H1 (cell line): ENCODE measurements at regions not wholly inside any gene's neighbourhood (a gene's known extent, or its start where the extent isn't known, plus 50 kb on each side); places are given as distances from the start of the nearest gene placed in this dataset.

ENCODE experiments used
- CTCF ChIA-PET: fragments of 300-600 bp; sonication (Branson Sonifier 250); formaldehyde crosslinking; loops from one replicate; lab custom pipeline; 2021; ENCODE audit not compliant: partially characterized antibody; lab: Charles Lee
- POLR2A ChIA-PET: fragments of 300-600 bp; sonication (Branson Sonifier 250); formaldehyde crosslinking; loops from one replicate; lab custom pipeline; 2021; ENCODE audit warnings: inconsistent platforms; ENCODE audit not compliant: partially characterized antibody; lab: Charles Lee
- DNase-seq, 2 experiments: peaks; one replicate each; pipeline versions ENCODE4 v3.0.0 to v3.0.0-alpha.2; 2010 to 2022; ENCODE audit warnings: low spot score in 2 of 2, low read depth in 1 of 2, mixed read lengths in 1 of 2
- FAIRE-seq: peaks from 2 replicates; lab custom pipeline; 2011; peaks lifted over from hg19 to GRCh38; lab: Jason Lieb, UNC
- H2AFZ ChIP-seq: 2 replicates; pipeline ENCODE4 v1.8.1; 2012; ENCODE audit warnings: low read length, inconsistent platforms
- H2AK5ac ChIP-seq: 2 replicates; pipeline ENCODE4 v1.6.1; 2013; ENCODE audit warnings: low read depth, low read length
- H2BK120ac ChIP-seq: replicated peaks from 2 replicates; pipeline ENCODE3; 2013; ENCODE audit warnings: low read depth, low read length, inconsistent platforms
- H2BK12ac ChIP-seq: 2 replicates; pipeline ENCODE4 v1.6.1; 2013; ENCODE audit warnings: low read depth, low read length
- H2BK15ac ChIP-seq: 2 replicates; pipeline ENCODE4 v1.6.1; 2013; ENCODE audit warnings: low read length
- H2BK20ac ChIP-seq: 2 replicates; pipeline ENCODE4 v1.6.1; 2013; ENCODE audit warnings: low read length
- H2BK5ac ChIP-seq: 2 replicates; pipeline ENCODE4 v1.6.1; 2013; ENCODE audit warnings: low read depth, low read length
- H3K14ac ChIP-seq: 2 replicates; pipeline ENCODE4 v1.6.1; 2013; ENCODE audit warnings: inconsistent platforms; ENCODE audit not compliant: insufficient read length
- H3K18ac ChIP-seq: 2 replicates; pipeline ENCODE4 v1.6.1; 2013; ENCODE audit warnings: low read length; ENCODE audit errors: extremely low read depth
- H3K23ac ChIP-seq: 2 replicates; pipeline ENCODE4 v1.6.1; 2013; ENCODE audit warnings: inconsistent platforms; ENCODE audit not compliant: insufficient read length
- H3K23me2 ChIP-seq: 2 replicates; pipeline ENCODE4 v1.6.1; 2013; ENCODE audit warnings: low read depth, low read length
- H3K27ac ChIP-seq: 2 replicates; pipeline ENCODE4 v1.6.1; 2011; ENCODE audit warnings: low read depth, low read length, inconsistent platforms
- H3K27me3 ChIP-seq, 4 experiments: replicated peaks in 1 of 4; 1 replicate in 1 of 4; 2 replicates in 3 of 4; pipeline versions ENCODE4 v1.6.1 to v1.8.1; 2011 to 2013; ENCODE audit warnings: low read length in 3 of 4, mild to moderate bottlenecking in 3 of 4, inconsistent platforms in 2 of 4, mixed read lengths in 2 of 4, moderate library complexity in 1 of 4; ENCODE audit not compliant: control insufficient read depth in 3 of 4, insufficient read depth in 3 of 4; ENCODE audit errors: extremely low read depth in 1 of 4
- H3K36me3 ChIP-seq, 4 experiments: 2 replicates each; pipeline versions ENCODE4 v1.6.1 to v1.8.1; 2011 to 2013; ENCODE audit warnings: mild to moderate bottlenecking in 4 of 4, low read length in 3 of 4, moderate library complexity in 2 of 4, control low read depth in 1 of 4, inconsistent platforms in 1 of 4; ENCODE audit not compliant: insufficient read depth in 4 of 4, control insufficient read depth in 2 of 4
- H3K4ac ChIP-seq: replicated peaks from 2 replicates; pipeline ENCODE3; 2013; ENCODE audit warnings: low read length, low read depth, mixed read lengths, inconsistent platforms; ENCODE audit not compliant: insufficient read length
- H3K4me1 ChIP-seq, 4 experiments: replicated peaks in 1 of 4; 1 replicate in 1 of 4; 2 replicates in 3 of 4; pipeline versions ENCODE4 v1.6.1 to v1.8.1; 2011 to 2013; ENCODE audit warnings: low read length in 3 of 4, inconsistent platforms in 2 of 4, mixed read lengths in 1 of 4; ENCODE audit not compliant: insufficient read depth in 4 of 4, control insufficient read depth in 3 of 4
- H3K4me2 ChIP-seq, 2 experiments: 2 replicates each; pipeline versions ENCODE4 v1.6.1 to v1.8.1; 2011 to 2013; ENCODE audit warnings: low read depth in 2 of 2, low read length in 2 of 2, control low read depth in 1 of 2, inconsistent platforms in 1 of 2, mild to moderate bottlenecking in 1 of 2; ENCODE audit not compliant: insufficient read depth in 1 of 2
- H3K4me3 ChIP-seq, 4 experiments: fragments of 200-600, 300-600 bp in 1 of 4; sonication (generic), shearing (Covaris generic), sonication (Bioruptor Twin) in 1 of 4; 2 replicates each; pipeline versions ENCODE4 v1.5.1 to v1.8.1; 2011 to 2016; ENCODE audit warnings: low read length in 4 of 4, low read depth in 3 of 4, control low read depth in 2 of 4, inconsistent platforms in 2 of 4, mild to moderate bottlenecking in 2 of 4, mixed read lengths in 1 of 4, moderate library complexity in 1 of 4; ENCODE audit not compliant: insufficient read depth in 2 of 4; ENCODE audit errors: extremely low read depth in 1 of 4
- H3K56ac ChIP-seq: replicated peaks from 2 replicates; pipeline ENCODE3; 2013; ENCODE audit warnings: low read depth, mild to moderate bottlenecking, mixed read lengths, low read length, inconsistent platforms; ENCODE audit not compliant: insufficient read length
- H3K79me1 ChIP-seq: 2 replicates; pipeline ENCODE4 v1.6.1; 2013; ENCODE audit warnings: low read depth, low read length, control low read depth
- H3K79me2 ChIP-seq, 2 experiments: 2 replicates each; pipeline versions ENCODE4 v1.6.1 to v1.8.1; 2012 to 2013; ENCODE audit warnings: low read length in 2 of 2, mild to moderate bottlenecking in 2 of 2, inconsistent platforms in 1 of 2; ENCODE audit not compliant: insufficient read depth in 2 of 2, control insufficient read depth in 1 of 2
- H3K9ac ChIP-seq, 4 experiments: replicated peaks in 1 of 4; 1 replicate in 1 of 4; 2 replicates in 3 of 4; pipeline versions ENCODE4 v1.6.1 to v1.8.1; 2011 to 2013; ENCODE audit warnings: low read depth in 3 of 4, low read length in 3 of 4, control low read depth in 2 of 4, mild to moderate bottlenecking in 2 of 4, moderate library complexity in 2 of 4, inconsistent platforms in 1 of 4; ENCODE audit errors: extremely low read depth in 1 of 4
- H3K9me3 ChIP-seq, 2 experiments: 2 replicates each; pipeline versions ENCODE4 v1.6.1 to v1.8.1; 2012 to 2013; ENCODE audit warnings: mild to moderate bottlenecking in 2 of 2, moderate library complexity in 2 of 2, control low read depth in 1 of 2, inconsistent platforms in 1 of 2, low read depth in 1 of 2, low read length in 1 of 2, mixed read lengths in 1 of 2; ENCODE audit not compliant: insufficient read depth in 2 of 2
- H4K20me1 ChIP-seq, 2 experiments: replicated peaks in 1 of 2; 2 replicates each; pipeline versions ENCODE3 to v1.8.1; 2011 to 2013; ENCODE audit warnings: inconsistent platforms in 2 of 2, low read length in 2 of 2, mild to moderate bottlenecking in 1 of 2; ENCODE audit not compliant: insufficient read depth in 2 of 2, control insufficient read depth in 1 of 2
- H4K5ac ChIP-seq: 2 replicates; pipeline ENCODE4 v1.6.1; 2013; ENCODE audit warnings: low read length, low read depth, mixed read lengths, inconsistent platforms; ENCODE audit not compliant: insufficient read length
- H4K8ac ChIP-seq: 2 replicates; pipeline ENCODE4 v1.8.0; 2013; ENCODE audit warnings: mild to moderate bottlenecking, moderate library complexity, low read length, inconsistent platforms; ENCODE audit not compliant: insufficient read depth; ENCODE audit errors: extremely low read depth
- H4K91ac ChIP-seq: replicated peaks from 2 replicates; pipeline ENCODE3; 2013; ENCODE audit warnings: low read length, mixed read lengths, inconsistent platforms; ENCODE audit not compliant: insufficient read length
- ASH2L ChIP-seq: fragments of 200-600, 300-600 bp; sonication (generic); IDR thresholded peaks from one replicate; pipeline ENCODE4 v1.7.1; 2017; ENCODE audit warnings: low read length
- GABPA ChIP-seq: IDR thresholded peaks from 2 replicates; pipeline ENCODE4 v1.6.1; 2011; ENCODE audit warnings: mild to moderate bottlenecking, low read length, moderate library complexity, borderline replicate concordance; ENCODE audit not compliant: insufficient read depth
- GTF2F1 ChIP-seq: IDR thresholded peaks from 2 replicates; pipeline ENCODE4 v1.6.1; 2012; ENCODE audit warnings: low read depth, low read length, improper control_type of control experiment, borderline replicate concordance
- JUND ChIP-seq: IDR thresholded peaks from 2 replicates; pipeline ENCODE4 v1.6.1; 2011; ENCODE audit warnings: mild to moderate bottlenecking, improper control_type of control experiment, low read length
- KDM4A ChIP-seq: IDR thresholded peaks from one replicate; pipeline ENCODE4 v1.7.1; 2012; ENCODE audit warnings: low read depth, mild to moderate bottlenecking, moderate library complexity, low read length, inconsistent platforms; ENCODE audit not compliant: severe bottlenecking
- NRF1 ChIP-seq: IDR thresholded peaks from 2 replicates; pipeline ENCODE4 v1.6.1; 2011; ENCODE audit warnings: mild to moderate bottlenecking, low read depth, low read length, improper control_type of control experiment
- PHF8 ChIP-seq: fragments of 200-600 bp; sonication (generic); conservative IDR thresholded peaks from 2 replicates; pipeline ENCODE4 v1.7.1; 2012; ENCODE audit warnings: low read depth, mild to moderate bottlenecking, inconsistent platforms, low read length, moderate library complexity
- TCF12 ChIP-seq: IDR thresholded peaks from 2 replicates; pipeline ENCODE4 v1.6.1; 2011; ENCODE audit warnings: low read depth, mild to moderate bottlenecking, low read length
- WGBS, 2 experiments: shearing (Covaris generic) in 1 of 2; methylation state at CpG; one replicate each; pipeline versions ENCODE4 v1.1.6 to v1.1.7; 2013 to 2015; ENCODE audit warnings: low lambda C conversion rate in 2 of 2, mixed read lengths in 2 of 2, inconsistent platforms in 1 of 2, low coverage in 1 of 2, missing lambda C conversion rate in 1 of 2; ENCODE audit not compliant: insufficient replicate concordance in 2 of 2, insufficient coverage in 1 of 2, insufficient read length in 1 of 2; ENCODE audit errors: extremely low coverage in 1 of 2, missing lambda C conversion rate in 1 of 2; 5-methylcytosine and 5-hydroxymethylcytosine counted together

GRCh38 chr10:10807106-10807505 is 210.6 kb upstream of the CELF2 start:
- Histone ChIP-seq H2BK5ac (no peak overlapping the region), H4K91ac (no peak overlapping the region), H3K27ac (no peak overlapping the region), H3K4ac (no peak overlapping the region), H3K18ac (no peak overlapping the region), H2AK5ac (no peak overlapping the region), H3K79me2 (no peaks in the 10 kb centered on the region), H3K9ac (no peak overlapping the region), H2BK120ac (no peak overlapping the region), H4K20me1 (no peaks in the 10 kb centered on the region), H3K14ac (no peak overlapping the region), H4K5ac (no peak overlapping the region), H3K36me3 (no peaks in the 10 kb centered on the region), H3K27me3 (peaks cover 0 to 1% (median 0%) of the 10 kb centered on the region in 4 experiments; a peak in 1 of 7 replicates), H2BK20ac (no peak overlapping the region), H3K56ac (no peak overlapping the region), H2BK12ac (no peak overlapping the region), H3K23ac (no peak overlapping the region), H3K9me3 (no peaks in the 10 kb centered on the region), H3K23me2 (no peaks in the 10 kb centered on the region), H3K4me3 (no peak overlapping the region), H3K79me1 (no peaks in the 10 kb centered on the region), H3K4me1 (0 out of 7 replicates have a peak, but pooled peaks cover 0 to 3% (median 0%) of the 10 kb centered on the region in 4 experiments), H2AFZ (no peak overlapping the region), H4K8ac (no peak overlapping the region), H3K4me2 (no peak overlapping the region), H2BK15ac (no peak overlapping the region)
- ChIA-PET CTCF (no interaction called here), POLR2A (no interaction called here)
- TF ChIP-seq PHF8 (no peak), GABPA (no peak), TCF12 (no peak), KDM4A (no peak), JUND (no peak), ASH2L (no peak), NRF1 (no peak), GTF2F1 (no peak)
- DNase-seq (no peak), FAIRE-seq (no peak)
- 86% methylated on average over 1 of the region's 1 CpG; no CpG with 5 or more reads in 1 of the 2 experiments for WGBS, 2 experiments
